A549 (cell line): ENCODE measurements at regions not wholly inside any gene's neighbourhood (a gene's known extent, or its start where the extent isn't known, plus 50 kb on each side); places are given as distances from the start of the nearest gene placed in this dataset.

Experiments used
- ATAC-seq, 2 experiments: fragments of 200-7000 bp in 1 of 2; fragments of >200 bp in 1 of 2; cut with Nextera tagmentation in 1 of 2; cut with Tn5 transposase in 1 of 2; 3 replicates each; pipeline versions ENCODE4 v1.8.0 to v1.9.1; 2018 to 2020; ENCODE audit warnings: mild to moderate bottlenecking in 1 of 2, moderate library complexity in 1 of 2
- CTCF ChIA-PET: fragments of 300-600 bp; sonication (Branson Sonifier 250); formaldehyde crosslinking; extraction: SDS; loops from one replicate; lab custom pipeline; 2021; ENCODE audit warnings: antibody characterized with exemption, inconsistent platforms; lab: Yijun Ruan, JAX
- POLR2A ChIA-PET: fragments of 350-600 bp; formaldehyde crosslinking; extraction: SDS; loops from one replicate; lab custom pipeline; 2021; ENCODE audit warnings: antibody characterized with exemption, inconsistent platforms; lab: Yijun Ruan, JAX
- DNase-seq, 2 experiments: peaks; one replicate each; pipeline versions ENCODE4 v3.0.0 to v3.0.0-alpha.2; 2011 to 2016; ENCODE audit warnings: low read depth in 1 of 2, low spot score in 1 of 2
- FAIRE-seq: peaks from 2 replicates; lab custom pipeline; 2011; peaks lifted over from hg19 to GRCh38; lab: Jason Lieb, UNC
- H3K27ac ChIP-seq, 2 experiments: fragments of >200 bp; sonication (Bioruptor Twin); formaldehyde crosslinking; 3 replicates each; pipeline ENCODE4 v1.5.1; 2016 to 2017
- H3K4me1 ChIP-seq: fragments of >200 bp; sonication (Bioruptor Twin); formaldehyde crosslinking; 3 replicates; pipeline ENCODE4 v1.6.1; 2016
- H3K4me2 ChIP-seq: fragments of >200 bp; sonication (Bioruptor Twin); formaldehyde crosslinking; 3 replicates; pipeline ENCODE4 v1.6.1; 2016
- H3K4me3 ChIP-seq: fragments of >200 bp; sonication (Bioruptor Twin); formaldehyde crosslinking; 3 replicates; pipeline ENCODE4 v1.5.1; 2016
- H3K9me3 ChIP-seq: fragments of >200 bp; sonication (Bioruptor Twin); formaldehyde crosslinking; 3 replicates; pipeline ENCODE4 v1.6.1; 2016
- BCL3 ChIP-seq: fragments of >200 bp; sonication (Bioruptor Twin); formaldehyde crosslinking; IDR thresholded peaks from 3 replicates; pipeline ENCODE4 v1.6.1; 2016
- BHLHE40 ChIP-seq: IDR thresholded peaks from 2 replicates; pipeline ENCODE4 v1.6.1; 2012; ENCODE audit warnings: low read depth, low read length, inconsistent platforms
- CHD2 ChIP-seq: fragments of 150-350 bp; IDR thresholded peaks from 2 replicates; pipeline ENCODE4 v1.6.1; 2014; ENCODE audit warnings: low read length; ENCODE audit not compliant: partially characterized antibody
- CHD4 ChIP-seq: fragments of 200-600 bp; sonication (generic); IDR thresholded peaks from 2 replicates; pipeline ENCODE4 v1.6.1; 2016; ENCODE audit warnings: antibody characterized with exemption, mild to moderate bottlenecking, borderline replicate concordance
- ELK1 ChIP-seq: fragments of 150-350 bp; IDR thresholded peaks from 2 replicates; pipeline ENCODE4 v1.6.1; 2014; ENCODE audit warnings: low read depth, mild to moderate bottlenecking, low read length
- FOSL2 ChIP-seq, 2 experiments: fragments of 450-650 bp in 1 of 2; fragments of >200 bp in 1 of 2; sonication (Bioruptor Twin) in 1 of 2; formaldehyde crosslinking; IDR thresholded peaks; 2 replicates each; pipeline versions ENCODE4 v1.5.0 to v1.6.1; 2016 to 2020; ENCODE audit warnings: mild to moderate bottlenecking in 1 of 2, moderate library complexity in 1 of 2
- HES2 ChIP-seq: fragments of >200 bp; sonication (Bioruptor Twin); formaldehyde crosslinking; IDR thresholded peaks from 2 replicates; pipeline ENCODE4 v1.6.1; 2016
- HEYL ChIP-seq: fragments of 250-450 bp; sonication (Bioruptor Pico); IDR thresholded peaks from 2 replicates; pipeline ENCODE4 v1.8.0; 2021; ENCODE audit warnings: mild to moderate bottlenecking, moderate library complexity
- HMGXB4 ChIP-seq: fragments of 250-450 bp; sonication (Bioruptor Pico); IDR thresholded peaks from 2 replicates; pipeline ENCODE4 v1.5.0; 2021; ENCODE audit warnings: mild to moderate bottlenecking, moderate library complexity, borderline replicate concordance
- HOXB13 ChIP-seq: fragments of 250-450 bp; sonication (Bioruptor Pico); IDR thresholded peaks from 2 replicates; pipeline ENCODE4 v1.5.0; 2020; ENCODE audit warnings: low read depth, mild to moderate bottlenecking, moderate library complexity
- MAFK ChIP-seq: fragments of 450-650 bp; IDR thresholded peaks from 2 replicates; pipeline ENCODE4 v1.6.1; 2014; ENCODE audit not compliant: partially characterized antibody
- NFE2L2 ChIP-seq: fragments of 150-350 bp; conservative IDR thresholded peaks from 2 replicates; pipeline ENCODE4 v1.6.1; 2014; ENCODE audit warnings: low read length
- NR3C1 ChIP-seq: fragments of >200 bp; sonication (Bioruptor Twin); formaldehyde crosslinking; IDR thresholded peaks from 3 replicates; pipeline ENCODE4 v1.6.1; 2017
- POLR2A ChIP-seq: IDR thresholded peaks from 2 replicates; pipeline ENCODE4 v1.6.1; 2012; ENCODE audit warnings: mild to moderate bottlenecking, low read length
- RARB ChIP-seq: fragments of 250-450 bp; sonication (Bioruptor Pico); IDR thresholded peaks from 2 replicates; pipeline ENCODE4 v1.8.0; 2021; ENCODE audit warnings: mild to moderate bottlenecking, moderate library complexity
- RCOR1 ChIP-seq: fragments of 150-350 bp; IDR thresholded peaks from 2 replicates; pipeline ENCODE4 v1.6.1; 2014; ENCODE audit warnings: antibody characterized with exemption, low read length, low read depth
- REST ChIP-seq: fragments of 200-600 bp; sonication (generic); IDR thresholded peaks from 2 replicates; pipeline ENCODE4 v1.6.1; 2016; ENCODE audit warnings: antibody characterized with exemption, mild to moderate bottlenecking, moderate library complexity
- RNF2 ChIP-seq: fragments of 200-600 bp; sonication (generic); IDR thresholded peaks from 2 replicates; pipeline ENCODE4 v1.6.1; 2016; ENCODE audit warnings: low read depth, mild to moderate bottlenecking, antibody characterized with exemption, moderate library complexity, borderline replicate concordance
- SREBF2 ChIP-seq: fragments of 450-650 bp; IDR thresholded peaks from 2 replicates; pipeline ENCODE4 v1.6.1; 2014; ENCODE audit warnings: mild to moderate bottlenecking, moderate library complexity
- TP53 ChIP-seq: fragments of 250-450 bp; sonication (Bioruptor Pico); IDR thresholded peaks from 2 replicates; pipeline ENCODE4 v1.5.0; 2021; ENCODE audit warnings: mild to moderate bottlenecking, moderate library complexity
- USF2 ChIP-seq: fragments of 450-650 bp; IDR thresholded peaks from 2 replicates; pipeline ENCODE4 v1.6.1; 2014; ENCODE audit warnings: antibody characterized with exemption
- WGBS: methylation state at CpG from one replicate; pipeline ENCODE4 v1.1.6; 2017; ENCODE audit errors: missing lambda C conversion rate; 5-methylcytosine and 5-hydroxymethylcytosine counted together

- CTCF ChIA-PET: no interaction called here
- no peak for ATAC-seq
- no peak for FAIRE-seq
- POLR2A ChIA-PET: no interaction called here
- Histone ChIP-seq H3K27ac (no peak overlapping the region), H3K4me1 (no peaks in the 10 kb centered on the region), H3K9me3 (no peaks in the 10 kb centered on the region), H3K4me3 (no peak overlapping the region), H3K4me2 (no peak overlapping the region)
- DNase-seq: no peak
- WGBS: 22% methylated on average over 4 of the region's 4 CpGs
- TF ChIP-seq FOSL2 (IDR thresholded peaks at IDR 0.05) (no peak), FOSL2 (CRISPR knock-in tag; IDR thresholded peaks at IDR 0.05) (no peak), ELK1 (no peak), REST (no peak), HEYL (CRISPR knock-in tag) (no peak), NFE2L2 (no peak), HES2 (no peak), CHD2 (no peak), NR3C1 (no peak), RARB (CRISPR knock-in tag) (no peak), TP53 (CRISPR knock-in tag) (no peak), RNF2 (no peak), USF2 (no peak), RCOR1 (no peak), HOXB13 (CRISPR knock-in tag) (no peak)
Observed at GRCh38 chr13:105890509-105890908, 645.0 kb downstream of the EFNB2 start.

GRCh38 chr13:105878119-105878700 lies 657.3 kb downstream of the EFNB2 start:
- no peak overlapping the region for H3K4me3 ChIP-seq
- no peak for DNase-seq
- H3K4me1 ChIP-seq: no peaks in the 10 kb centered on the region
- ChIA-PET POLR2A (no interaction called here), CTCF (no interaction called here)
- H3K9me3 ChIP-seq: no peaks in the 10 kb centered on the region
- no peak for ATAC-seq
- H3K4me2 ChIP-seq: no peak overlapping the region
- no peak for TF ChIP-seq BCL3
- TF ChIP-seq MAFK: no peak
- TF ChIP-seq CHD4: no peak
- TF ChIP-seq HMGXB4 (CRISPR knock-in tag): no peak
- no peak for TF ChIP-seq BHLHE40
- TF ChIP-seq SREBF2: no peak
- TF ChIP-seq POLR2A: no peak
- no peak for TF ChIP-seq RNF2
- 88% methylated on average over 1 of the region's 1 CpG for WGBS
- no peak overlapping the region for H3K27ac ChIP-seq
- FAIRE-seq: no peak
